ENCODE measurements at regions not wholly inside any gene's neighbourhood (a gene's known extent, or its start where the extent isn't known, plus 50 kb on each side); places are given as distances from the start of the nearest gene placed in this dataset.

DNA sequence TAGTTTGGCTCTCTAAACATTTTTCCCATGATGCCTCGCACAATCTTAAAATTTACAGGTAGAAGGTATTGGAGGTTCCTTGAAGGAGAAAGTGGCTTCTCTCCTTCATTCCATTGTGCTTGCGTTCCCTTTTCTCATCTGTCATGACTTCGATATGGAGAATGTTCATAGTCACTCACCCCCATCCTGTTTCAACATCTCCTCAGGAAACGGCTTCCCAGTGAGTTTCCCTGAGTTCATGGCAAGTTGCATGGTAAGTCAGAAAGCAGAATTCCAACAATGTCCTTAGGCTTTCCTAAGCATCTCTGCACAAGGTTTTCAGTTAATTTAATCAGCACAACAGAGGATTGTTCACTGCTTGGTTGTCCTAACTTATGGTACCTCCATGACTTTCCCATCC lies 581.8 kb upstream of the SLITRK5 start:
- TF ChIP-seq, protein P1, sequence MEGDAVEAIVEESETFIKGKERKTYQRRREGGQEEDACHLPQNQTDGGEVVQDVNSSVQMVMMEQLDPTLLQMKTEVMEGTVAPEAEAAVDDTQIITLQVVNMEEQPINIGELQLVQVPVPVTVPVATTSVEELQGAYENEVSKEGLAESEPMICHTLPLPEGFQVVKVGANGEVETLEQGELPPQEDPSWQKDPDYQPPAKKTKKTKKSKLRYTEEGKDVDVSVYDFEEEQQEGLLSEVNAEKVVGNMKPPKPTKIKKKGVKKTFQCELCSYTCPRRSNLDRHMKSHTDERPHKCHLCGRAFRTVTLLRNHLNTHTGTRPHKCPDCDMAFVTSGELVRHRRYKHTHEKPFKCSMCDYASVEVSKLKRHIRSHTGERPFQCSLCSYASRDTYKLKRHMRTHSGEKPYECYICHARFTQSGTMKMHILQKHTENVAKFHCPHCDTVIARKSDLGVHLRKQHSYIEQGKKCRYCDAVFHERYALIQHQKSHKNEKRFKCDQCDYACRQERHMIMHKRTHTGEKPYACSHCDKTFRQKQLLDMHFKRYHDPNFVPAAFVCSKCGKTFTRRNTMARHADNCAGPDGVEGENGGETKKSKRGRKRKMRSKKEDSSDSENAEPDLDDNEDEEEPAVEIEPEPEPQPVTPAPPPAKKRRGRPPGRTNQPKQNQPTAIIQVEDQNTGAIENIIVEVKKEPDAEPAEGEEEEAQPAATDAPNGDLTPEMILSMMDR (IDR thresholded peaks at IDR 0.05) = no peak
- TF ChIP-seq ZFX (IDR thresholded peaks at IDR 0.05; ENCODE audit: borderline replicate concordance) = no peak

Measured in 22Rv1 (cell line).